Renal cortex interstitium (tissue), 11 donors: ENCODE measurements at regions not wholly inside any gene's neighbourhood (a gene's known extent, or its start where the extent isn't known, plus 50 kb on each side); places are given as distances from the start of the nearest gene placed in this dataset.

ENCODE experiments used
- DNase-seq, 11 donors: peaks; one replicate each; pipeline ENCODE4 v3.0.0-alpha.2; 2013; ENCODE audit warnings: low read depth in 9 of 11, low spot score in 4 of 11; ENCODE audit errors: extremely low read depth in 1 of 11

- no peak for DNase-seq
Measured at GRCh38 chr7:119415682-119416081, 857.3 kb upstream of the KCND2 start.

DNA sequence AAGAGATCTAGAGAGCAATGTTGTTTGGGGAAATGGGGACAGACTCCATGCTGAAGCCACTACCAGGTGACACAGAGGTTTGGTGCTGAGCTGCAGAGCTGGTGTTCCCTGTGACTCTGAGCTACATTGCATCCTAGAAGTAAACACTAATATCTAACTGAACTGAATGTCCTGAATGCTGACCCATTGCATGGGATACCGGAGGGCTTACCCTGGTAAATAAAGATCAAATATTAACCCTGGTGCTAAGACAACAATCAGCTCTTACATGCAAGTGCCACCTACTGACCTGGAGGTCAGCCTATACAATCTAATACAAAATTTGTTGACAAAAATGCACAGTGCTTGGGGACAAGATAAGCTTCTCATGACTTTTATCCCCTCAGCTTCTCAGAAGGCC, 851.3 kb upstream of the KCND2 start:
- DNase-seq = no peak

DNA sequence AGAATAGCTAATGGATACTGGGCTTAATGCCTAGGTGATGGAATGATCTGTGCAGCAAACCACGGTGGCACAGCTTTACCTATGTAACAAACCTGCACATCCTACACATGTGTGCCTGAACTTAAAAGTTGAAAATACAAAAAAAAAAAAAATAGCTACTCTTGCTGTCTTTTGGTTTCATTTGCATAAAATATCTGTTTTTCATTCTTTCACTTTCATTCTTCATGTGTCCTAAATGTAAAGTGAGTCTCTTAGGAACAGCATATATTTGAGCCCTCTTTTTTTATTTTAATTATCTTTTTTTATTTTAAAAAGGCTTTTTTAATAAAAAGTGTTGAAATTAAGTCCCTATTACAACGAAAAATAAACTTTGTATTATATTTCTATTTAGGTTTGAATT, 836.1 kb upstream of the KCND2 start:
- DNase-seq = no peak

DNA sequence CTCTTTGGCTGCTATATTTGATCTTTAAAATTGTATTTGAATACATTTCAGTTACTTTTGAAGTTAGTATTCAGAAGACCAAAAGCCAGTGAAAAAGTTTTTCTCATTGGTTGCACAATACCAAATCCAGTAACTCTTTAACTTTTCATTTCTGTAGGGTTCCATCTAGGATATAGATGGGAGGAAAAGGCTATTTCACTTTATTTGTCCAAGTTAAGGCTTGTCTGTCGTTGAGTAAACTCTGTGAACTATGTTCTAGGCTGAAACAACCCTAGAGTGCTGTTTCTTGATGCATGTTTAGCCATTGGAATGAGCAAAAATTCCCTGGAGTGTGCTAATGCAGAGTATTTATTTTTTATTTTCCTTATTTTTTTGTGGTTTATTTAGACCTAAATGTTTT, 834.7 kb upstream of the KCND2 start:
- no peak for DNase-seq

DNA sequence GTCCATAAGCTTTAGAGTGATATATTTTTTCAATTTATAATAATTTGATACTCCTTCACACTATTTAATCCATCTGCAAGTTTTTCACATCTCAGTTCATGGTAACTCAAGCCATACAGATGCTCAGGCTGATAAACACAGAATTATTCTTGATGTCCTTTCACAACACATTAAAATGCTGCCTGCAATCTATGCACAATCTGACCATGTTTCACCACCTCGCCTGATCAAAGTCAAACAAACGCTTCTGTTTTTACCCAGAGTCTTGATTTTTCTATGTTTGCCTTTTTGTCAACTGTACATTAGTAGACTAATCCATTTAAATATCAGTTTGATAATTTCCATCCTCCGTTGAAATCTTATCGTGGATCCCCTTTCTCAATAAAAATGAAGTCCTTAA, 833.8 kb upstream of the KCND2 start:
- DNase-seq = no peak

DNA sequence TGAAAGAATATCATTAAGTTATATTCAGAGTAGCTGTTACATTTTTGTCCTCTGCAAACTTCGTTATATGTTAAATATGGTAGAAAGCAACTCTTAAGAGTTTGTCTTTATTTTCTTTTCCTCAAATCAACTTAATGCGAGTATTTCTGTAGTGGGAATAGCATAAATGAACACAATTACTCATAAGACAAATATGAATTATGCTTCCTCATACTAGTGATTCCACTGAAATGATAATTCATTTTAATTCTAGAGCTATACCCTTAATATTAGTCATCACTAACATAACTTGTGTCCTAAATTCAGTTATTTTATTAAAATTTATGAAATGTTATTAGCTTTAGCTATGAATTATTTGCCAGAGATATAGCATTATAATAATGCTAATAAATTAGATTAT, 820.6 kb upstream of the KCND2 start:
- DNase-seq = no peak

DNA sequence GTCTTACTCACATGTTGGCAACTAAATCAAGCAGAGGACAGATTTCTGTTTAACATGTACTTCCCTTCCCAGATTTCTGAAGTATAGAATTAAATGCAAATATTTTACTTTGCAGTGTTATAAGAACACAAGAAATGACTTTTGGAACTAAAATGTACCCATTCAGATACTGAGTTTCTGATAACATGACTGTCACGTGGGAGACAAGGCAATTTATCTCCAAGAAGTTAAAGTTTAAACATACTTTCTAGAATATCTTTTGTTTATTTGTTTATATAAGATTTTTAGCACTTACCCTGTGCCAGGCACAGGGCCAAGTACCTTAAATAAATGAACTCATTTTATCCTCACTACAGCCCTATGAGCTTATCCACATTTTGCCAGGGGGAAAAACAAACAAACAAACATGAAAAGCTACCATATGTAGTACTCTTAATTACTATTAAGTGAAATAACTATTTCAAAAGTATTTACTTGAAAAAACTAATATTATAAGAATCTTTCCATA, 807.1 kb upstream of the KCND2 start:
- no peak for DNase-seq

GRCh38 chr7:119472408-119473038, 800.5 kb upstream of the KCND2 start:
- no peak for DNase-seq

DNA sequence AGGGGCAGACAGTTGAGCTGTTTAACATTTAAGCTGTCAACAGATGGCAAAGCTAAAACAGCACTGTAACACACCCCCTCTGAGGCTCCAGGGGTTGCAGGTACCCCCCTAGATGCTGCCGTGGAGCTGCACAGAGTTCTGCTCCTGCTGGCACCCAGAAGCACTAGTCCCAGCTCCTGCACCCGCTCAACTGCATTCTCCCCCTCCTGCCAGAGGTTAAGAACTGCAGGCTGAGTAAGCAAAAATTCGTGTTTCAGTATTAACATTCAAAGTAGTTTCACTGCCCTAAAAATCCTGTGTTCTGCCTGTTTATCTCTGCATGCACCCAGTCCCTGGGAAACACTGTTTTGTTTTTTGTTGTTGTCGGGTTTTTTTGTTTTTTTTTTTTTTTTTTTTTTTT, 790.8 kb upstream of the KCND2 start:
- peak in 1 of 11 donors; percentile 4 for DNase-seq

GRCh38 chr7:119482671-119483070, 790.3 kb upstream of the KCND2 start:
- no peak for DNase-seq

- DNase-seq = no peak
Measured at GRCh38 chr7:119483364-119483763, 789.6 kb upstream of the KCND2 start.

DNA sequence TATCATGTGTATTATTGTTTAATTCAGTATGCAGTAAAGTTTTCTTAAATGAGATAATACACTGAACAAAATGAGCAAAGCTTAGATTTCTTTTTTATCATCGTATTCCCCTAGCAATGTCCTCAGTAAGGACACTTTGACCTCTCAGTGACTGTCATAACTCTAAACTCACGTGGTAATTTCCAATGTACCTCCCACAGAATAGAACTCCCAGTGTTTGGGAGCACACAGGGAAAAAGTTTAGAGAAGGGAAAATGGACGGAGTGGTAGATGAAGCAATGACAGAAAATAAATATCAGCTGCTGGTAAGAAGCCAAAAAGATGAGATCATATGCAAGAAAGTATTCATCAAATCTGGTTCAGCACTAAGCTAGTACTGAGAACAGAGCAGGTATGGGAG, 758.6 kb upstream of the KCND2 start:
- no peak for DNase-seq

DNA sequence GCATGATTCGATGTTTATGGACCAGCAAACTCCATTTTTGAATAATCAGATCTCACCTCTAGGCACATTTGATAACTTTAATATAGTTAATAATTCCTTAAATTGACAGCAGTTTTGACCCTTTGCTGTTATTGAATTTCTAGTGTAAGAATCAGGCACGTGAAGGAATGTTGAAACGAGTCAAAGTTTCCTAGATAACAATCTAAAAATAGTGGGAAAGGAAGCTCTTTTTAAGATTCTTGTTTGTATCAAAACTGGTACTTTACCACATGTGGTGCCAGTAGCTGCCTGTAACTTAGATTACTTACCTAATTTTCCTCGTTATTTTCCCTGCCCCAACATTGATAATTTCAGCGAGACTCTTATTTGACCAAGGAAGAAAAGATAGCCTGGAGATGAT, 757.8 kb upstream of the KCND2 start:
- DNase-seq = no peak

DNA sequence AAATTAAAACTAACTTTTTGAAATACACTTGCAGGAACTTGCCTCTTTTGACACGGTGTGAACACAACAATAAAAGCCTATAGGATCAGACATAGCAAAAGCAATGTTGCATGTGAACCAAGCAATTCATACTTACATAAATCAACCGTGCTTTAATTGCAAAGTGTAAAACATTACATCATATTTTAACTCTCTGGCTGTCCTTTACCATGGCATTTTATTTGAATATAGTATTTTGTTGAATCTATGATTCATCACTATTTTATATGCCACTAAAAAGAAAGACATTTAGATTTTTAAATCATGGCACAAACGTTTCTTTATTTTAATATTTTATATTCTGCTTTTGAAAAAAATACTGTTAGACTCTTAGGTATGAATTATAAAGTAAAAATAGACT, 757.0 kb upstream of the KCND2 start:
- DNase-seq = no peak

GRCh38 chr7:119522263-119522662, 750.7 kb upstream of the KCND2 start:
- DNase-seq = no peak

DNA sequence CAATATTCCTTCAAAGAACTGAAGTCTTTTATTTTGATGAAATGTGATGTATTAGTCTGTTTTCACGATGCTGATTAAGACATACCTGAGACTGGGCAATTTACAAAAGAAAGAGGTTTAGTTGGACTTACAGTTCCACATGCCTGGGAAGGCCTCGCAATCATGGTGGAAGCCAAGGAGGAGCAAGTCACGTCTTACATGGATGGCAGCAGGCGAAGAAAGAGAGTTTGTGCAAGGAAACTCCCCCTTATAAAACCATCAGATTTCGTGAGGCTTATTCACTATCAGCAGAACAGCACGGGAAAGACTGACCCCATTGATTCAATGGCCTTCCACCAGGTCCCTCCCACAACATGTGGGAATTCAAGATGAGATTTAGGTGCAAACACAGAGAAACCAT, 750.3 kb upstream of the KCND2 start:
- no peak for DNase-seq

- no peak for DNase-seq
Measured at GRCh38 chr7:119545118-119545517, 727.9 kb upstream of the KCND2 start.

DNA sequence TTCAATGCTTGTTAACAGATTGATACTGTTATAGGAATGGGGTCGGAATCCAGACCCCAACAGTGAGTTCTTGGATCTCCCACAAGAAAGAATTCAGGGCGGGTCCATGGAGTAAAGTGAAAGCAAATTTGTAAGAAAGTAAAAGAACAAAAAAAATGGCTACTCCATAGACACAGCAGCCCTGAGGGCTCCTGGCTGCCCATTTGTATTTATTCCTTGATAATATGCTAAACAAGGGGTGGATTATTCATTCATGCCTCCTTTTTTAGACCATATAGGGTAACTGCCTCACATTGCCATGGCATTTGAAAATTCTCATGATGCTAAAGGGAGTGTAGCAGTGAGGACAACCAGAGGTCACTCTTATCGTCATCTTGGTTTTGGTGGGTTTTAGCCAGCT, 717.2 kb upstream of the KCND2 start:
- DNase-seq = no peak

DNA sequence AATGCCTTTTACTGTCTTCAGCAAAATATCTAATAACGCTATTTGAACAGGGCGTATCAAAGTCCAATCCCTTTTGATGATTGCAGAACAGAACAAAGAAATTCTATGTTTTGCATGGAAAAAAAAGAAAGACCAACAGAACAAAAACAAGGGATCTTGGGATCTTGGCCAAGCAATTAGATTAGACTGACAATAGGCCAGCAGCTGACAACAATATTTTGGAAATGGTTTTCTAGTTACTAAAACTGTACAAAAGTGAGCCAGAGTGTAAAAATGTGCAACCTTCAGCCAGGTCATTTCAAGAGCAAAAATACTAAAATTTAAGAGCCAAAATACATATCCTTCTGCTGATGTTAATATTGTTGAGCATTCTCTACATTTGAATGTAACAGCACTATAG, 716.5 kb upstream of the KCND2 start:
- DNase-seq = no peak

DNA sequence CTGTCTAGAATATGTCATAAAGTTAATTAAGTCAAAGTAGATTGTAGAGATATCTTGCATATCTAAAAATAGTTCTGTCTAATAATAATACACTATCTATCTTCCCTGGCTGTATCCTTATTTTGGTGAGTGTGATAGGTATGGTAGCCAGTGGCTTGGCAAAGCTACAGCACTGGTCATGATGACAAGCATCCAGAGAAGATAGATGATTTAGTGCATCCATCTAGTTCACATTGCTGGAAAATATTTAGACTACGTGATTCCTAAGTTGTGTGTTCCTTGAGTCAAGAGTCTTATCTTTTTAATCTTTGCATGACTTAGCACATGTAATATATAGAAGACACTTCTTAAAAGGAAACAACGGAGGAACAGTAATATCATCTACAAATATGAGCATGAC, 711.2 kb upstream of the KCND2 start:
- DNase-seq = no peak

DNA sequence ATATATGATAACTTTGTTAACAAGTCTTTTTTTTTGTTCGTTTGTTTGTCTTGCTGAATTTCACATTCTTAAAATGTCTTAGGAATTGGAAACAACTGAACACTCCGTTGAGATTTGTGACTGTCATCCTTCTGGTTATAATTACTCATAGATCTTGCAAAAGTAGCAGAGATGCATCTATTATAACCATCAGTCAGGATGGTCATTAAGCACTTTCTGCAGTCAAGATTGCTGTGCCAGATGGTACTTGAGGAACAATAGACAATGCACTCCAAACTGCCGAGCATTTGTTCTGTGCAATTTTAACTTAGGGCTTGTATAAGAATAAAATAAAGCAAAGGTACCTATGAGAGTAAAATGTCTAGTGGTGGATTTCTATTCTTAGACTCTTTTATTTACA, 710.1 kb upstream of the KCND2 start:
- no peak for DNase-seq

DNA sequence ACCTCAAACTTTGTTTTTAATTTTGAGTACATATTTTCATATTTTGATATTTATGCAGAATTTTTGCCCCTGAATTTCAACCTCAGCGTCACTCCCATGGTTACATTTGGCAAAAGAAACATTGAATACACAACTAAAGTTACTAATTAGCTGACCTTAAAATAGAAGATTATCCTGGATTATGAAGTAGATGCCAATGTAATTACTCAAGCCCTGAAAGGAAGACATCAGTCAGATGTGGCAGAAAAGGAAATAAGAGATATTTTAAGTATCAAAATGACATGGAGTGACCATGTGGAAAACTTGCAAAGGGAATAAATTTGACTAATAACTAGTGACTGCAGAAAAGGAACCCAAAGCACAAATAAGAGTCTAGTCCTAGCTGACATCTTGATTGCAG, 701.3 kb upstream of the KCND2 start:
- no peak for DNase-seq
